HCT116 (cell line): ENCODE measurements at regions not wholly inside any gene's neighbourhood (a gene's known extent, or its start where the extent isn't known, plus 50 kb on each side); places are given as distances from the start of the nearest gene placed in this dataset.

Experiments used
- ATAC-seq: fragments of 200-7000 bp; cut with Tn5 transposase; 2 replicates; pipeline ENCODE4 v1.9.1; 2020; ENCODE audit warnings: mild to moderate bottlenecking, moderate library complexity
- BruUV-seq: library from RNA; stranded (reverse); fragments of 400-500 nt; replicated peaks from 2 replicates; lab custom pipeline; 2021; lab: Mats Ljungman, UMichigan
- CTCF ChIA-PET: fragments of 300-600 bp; sonication (Branson Sonifier 250); formaldehyde crosslinking; loops from one replicate; lab custom pipeline; 2021; ENCODE audit warnings: antibody characterized with exemption; lab: Charles Lee
- POLR2A ChIA-PET: fragments of 300-600, 350-600 bp; sonication (Branson Sonifier 250); formaldehyde crosslinking; loops from one replicate; lab custom pipeline; 2021; ENCODE audit warnings: antibody characterized with exemption; lab: Charles Lee
- RAD21 ChIA-PET, 2 experiments: fragments of 300-600 bp; sonication (Branson Sonifier 250); formaldehyde crosslinking; loops; one replicate each; lab custom pipeline; 2023; ENCODE audit warnings: low total read pairs in 2 of 2; ENCODE audit not compliant: uncharacterized antibody in 2 of 2, unreplicated experiment in 2 of 2, low non-redundant PET in 1 of 2; lab: Charles Lee
- DNase-seq: peaks from one replicate; pipeline ENCODE4 v3.0.0-alpha.2; 2010; ENCODE audit warnings: low read depth, low spot score
- H2AFZ ChIP-seq: fragments of 200-600 bp; shearing (Covaris generic), sonication (generic); 2 replicates; pipeline ENCODE4 v1.6.1; 2017; ENCODE audit warnings: low read depth, mixed run types, mixed read lengths, antibody characterized with exemption, low read length; ENCODE audit not compliant: poor library complexity, severe bottlenecking
- H3K27ac ChIP-seq: 2 replicates; pipeline ENCODE4 v1.5.1; 2012; ENCODE audit warnings: low read depth, low read length
- H3K27me3 ChIP-seq: fragments of 200-600 bp; sonication (generic); 2 replicates; pipeline ENCODE4 v1.6.1; 2016; ENCODE audit warnings: mixed run types, low read length, mixed read lengths; ENCODE audit not compliant: insufficient read depth
- H3K36me3 ChIP-seq, 2 experiments: fragments of 200-500 bp in 1 of 2; fragments of 200-600 bp in 1 of 2; sonication (Bioruptor generic) in 1 of 2; sonication (generic) in 1 of 2; 2 replicates each; pipeline versions ENCODE4 v1.5.1 to v1.6.1; 2014 to 2016; ENCODE audit warnings: low read length in 2 of 2, inconsistent platforms in 1 of 2, mixed read lengths in 1 of 2, mixed run types in 1 of 2; ENCODE audit not compliant: insufficient read depth in 2 of 2, control insufficient read depth in 1 of 2
- H3K4me1 ChIP-seq, 2 experiments: fragments of 200-600 bp in 1 of 2; sonication (generic) in 1 of 2; 2 replicates each; pipeline versions ENCODE4 v1.5.1 to v1.6.1; 2012 to 2017; ENCODE audit warnings: low read length in 2 of 2, inconsistent platforms in 1 of 2, mild to moderate bottlenecking in 1 of 2, mixed read lengths in 1 of 2, mixed run types in 1 of 2, moderate library complexity in 1 of 2; ENCODE audit not compliant: insufficient read depth in 2 of 2, control insufficient read depth in 1 of 2
- H3K4me2 ChIP-seq: fragments of 200-600 bp; sonication (generic); 2 replicates; pipeline ENCODE4 v1.6.1; 2017; ENCODE audit warnings: mixed run types, low read length, mixed read lengths
- H3K4me3 ChIP-seq, 2 experiments: fragments of 200-600 bp in 1 of 2; sonication (generic) in 1 of 2; replicated peaks in 1 of 2; 2 replicates each; pipeline ENCODE4 v1.5.1; 2011 to 2016; ENCODE audit warnings: low read length in 2 of 2, control low read depth in 1 of 2, low read depth in 1 of 2, mild to moderate bottlenecking in 1 of 2, mixed read lengths in 1 of 2, mixed run types in 1 of 2
- H3K79me2 ChIP-seq: fragments of 200-600 bp; sonication (generic); 2 replicates; pipeline ENCODE4 v1.6.1; 2017; ENCODE audit warnings: mild to moderate bottlenecking, mixed run types, low read length, moderate library complexity, mixed read lengths; ENCODE audit not compliant: insufficient read depth
- H3K9ac ChIP-seq: fragments of 200-600 bp; sonication (generic); 2 replicates; pipeline ENCODE4 v1.6.1; 2016; ENCODE audit warnings: low read length, mixed read lengths
- H3K9me2 ChIP-seq: fragments of 200-600 bp; sonication (generic), shearing (Covaris generic); 2 replicates; pipeline ENCODE4 v1.6.1; 2017; ENCODE audit warnings: mixed run types, mild to moderate bottlenecking, moderate library complexity; ENCODE audit not compliant: insufficient read depth
- H3K9me3 ChIP-seq, 2 experiments: fragments of 200-500 bp in 1 of 2; fragments of 200-600 bp in 1 of 2; sonication (Bioruptor generic) in 1 of 2; sonication (generic) in 1 of 2; 2 replicates each; pipeline ENCODE4 v1.6.1; 2014 to 2017; ENCODE audit warnings: low read length in 2 of 2, mixed read lengths in 2 of 2, inconsistent platforms in 1 of 2, low read depth in 1 of 2, mild to moderate bottlenecking in 1 of 2, mixed run types in 1 of 2, moderate library complexity in 1 of 2; ENCODE audit not compliant: control insufficient read depth in 1 of 2, insufficient read depth in 1 of 2
- H4K20me1 ChIP-seq: fragments of 200-600 bp; sonication (generic), shearing (Covaris generic); 2 replicates; pipeline ENCODE4 v1.6.1; 2017; ENCODE audit warnings: mixed run types, mild to moderate bottlenecking, moderate library complexity; ENCODE audit not compliant: insufficient read depth
- CBX3 ChIP-seq: IDR thresholded peaks from 2 replicates; pipeline ENCODE4 v1.6.1; 2012; ENCODE audit warnings: low read depth
- CEBPB ChIP-seq: IDR thresholded peaks from 2 replicates; pipeline ENCODE4 v1.6.1; 2012; ENCODE audit warnings: low read depth
- ELF1 ChIP-seq: IDR thresholded peaks from 2 replicates; pipeline ENCODE4 v1.6.1; 2012; ENCODE audit warnings: low read depth, borderline replicate concordance
- EZH2phosphoT487 ChIP-seq: fragments of 200-600 bp; IDR thresholded peaks from 2 replicates; pipeline ENCODE4 v1.6.1; 2018; ENCODE audit warnings: antibody characterized with exemption, borderline replicate concordance
- POLR2AphosphoS5 ChIP-seq: IDR thresholded peaks from 2 replicates; pipeline ENCODE4 v1.6.1; 2011; ENCODE audit warnings: mild to moderate bottlenecking, low read depth, low read length, moderate library complexity
- SIN3A ChIP-seq: IDR thresholded peaks from 2 replicates; pipeline ENCODE4 v1.6.1; 2012; ENCODE audit warnings: low read depth
- SRF ChIP-seq: IDR thresholded peaks from 2 replicates; pipeline ENCODE4 v1.6.1; 2012; ENCODE audit warnings: low read depth
- ZFX ChIP-seq: fragments of 450-650 bp; IDR thresholded peaks from 2 replicates; pipeline ENCODE4 v1.6.1; 2017
- ZNF274 ChIP-seq: fragments of 200-500 bp; sonication (Bioruptor generic); IDR thresholded peaks from 2 replicates; pipeline ENCODE4 v1.6.1; 2014; ENCODE audit warnings: mild to moderate bottlenecking, low read depth, low read length, inconsistent platforms
- intact Hi-C: fragments of 100-400 bp; cut with micrococcal nuclease; formaldehyde crosslinking; loops from 2 replicates; pipeline ENCODE4 v1.10.0; 2022
- TF ChIP-seq, protein P1 (sequence below): IDR thresholded peaks from 2 replicates; pipeline ENCODE4 v1.6.1; 2012

GRCh38 chr15:81740416-81740815 is 305.4 kb downstream of the MEX3B start (continued):
- TF ChIP-seq SIN3A (no peak), ZFX (no peak), POLR2AphosphoS5 (no peak)
- TF ChIP-seq, protein P1, sequence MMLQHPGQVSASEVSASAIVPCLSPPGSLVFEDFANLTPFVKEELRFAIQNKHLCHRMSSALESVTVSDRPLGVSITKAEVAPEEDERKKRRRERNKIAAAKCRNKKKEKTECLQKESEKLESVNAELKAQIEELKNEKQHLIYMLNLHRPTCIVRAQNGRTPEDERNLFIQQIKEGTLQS, result no peak

GRCh38 chr15:81729340-81729739 is 316.5 kb downstream of the MEX3B start:
- no peaks in the 10 kb centered on the region for H4K20me1 ChIP-seq
- POLR2A ChIA-PET, result no interaction called here
- no peak overlapping the region for H3K4me2 ChIP-seq
- TF ChIP-seq ELF1, result no peak
- TF ChIP-seq CBX3, result no peak
- TF ChIP-seq CEBPB, result no peak
- no peak for TF ChIP-seq ZFX
- no peak for TF ChIP-seq SRF
- no peak for TF ChIP-seq ZNF274
- TF ChIP-seq, all 23 proteins: peak for 0
- ATAC-seq, result no peak
- Histone ChIP-seq H2AFZ (no peak overlapping the region), H3K4me3 (no peak overlapping the region), H3K79me2 (no peaks in the 10 kb centered on the region), H3K9me2 (no peaks in the 10 kb centered on the region), H3K27ac (no peak overlapping the region), H3K9ac (no peak overlapping the region), H3K4me1 (no peaks in the 10 kb centered on the region), H3K27me3 (no peaks in the 10 kb centered on the region), H3K36me3 (no peaks in the 10 kb centered on the region), H3K9me3 (no peaks in the 10 kb centered on the region)
- intact Hi-C loops, result no loop called here
- BruUV-seq, result no TSS peak
- no peak for DNase-seq
- ChIA-PET CTCF (no interaction called here), RAD21 (no interaction called here)

DNA sequence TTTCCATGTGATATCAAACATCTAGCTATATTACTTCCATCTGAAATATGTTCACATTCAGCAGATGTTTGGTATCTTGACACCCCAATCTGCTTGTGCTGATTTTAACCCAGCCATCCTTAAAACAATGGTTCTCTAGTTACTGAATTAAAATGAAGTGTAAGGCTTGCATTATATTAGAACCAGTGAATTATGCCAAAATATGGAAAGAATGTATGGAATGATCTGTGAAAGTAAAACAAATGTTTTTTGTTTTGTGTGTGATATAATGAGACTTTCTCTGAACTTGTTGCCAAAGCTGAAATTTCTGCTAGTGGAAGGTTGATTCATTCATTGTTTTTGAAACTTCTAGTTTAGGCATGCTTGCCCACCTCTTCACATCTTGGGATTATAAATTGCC is 317.1 kb downstream of the MEX3B start:
- H3K4me3 ChIP-seq, result no peak overlapping the region
- intact Hi-C loops, result no loop called here

More for the DNA sequence above, 317.1 kb downstream of the MEX3B start:
- RAD21 ChIA-PET, result no interaction called here
- no peak for TF ChIP-seq EZH2phosphoT487
- Histone ChIP-seq H3K4me1 (no peaks in the 10 kb centered on the region), H3K27me3 (no peaks in the 10 kb centered on the region), H3K9ac (no peak overlapping the region), H3K4me2 (no peak overlapping the region), H3K36me3 (no peaks in the 10 kb centered on the region), H4K20me1 (no peaks in the 10 kb centered on the region), H3K27ac (no peak overlapping the region), H3K9me3 (no peaks in the 10 kb centered on the region), H3K9me2 (no peaks in the 10 kb centered on the region), H3K79me2 (no peaks in the 10 kb centered on the region), H2AFZ (no peak overlapping the region)
- no TSS peak for BruUV-seq
- DNase-seq (no peak), ATAC-seq (no peak)
- POLR2A ChIA-PET, result no interaction called here
- CTCF ChIA-PET, result no interaction called here
